ENCODE measurements at regions not wholly inside any gene's neighbourhood (a gene's known extent, or its start where the extent isn't known, plus 50 kb on each side); places are given as distances from the start of the nearest gene placed in this dataset.

DNA sequence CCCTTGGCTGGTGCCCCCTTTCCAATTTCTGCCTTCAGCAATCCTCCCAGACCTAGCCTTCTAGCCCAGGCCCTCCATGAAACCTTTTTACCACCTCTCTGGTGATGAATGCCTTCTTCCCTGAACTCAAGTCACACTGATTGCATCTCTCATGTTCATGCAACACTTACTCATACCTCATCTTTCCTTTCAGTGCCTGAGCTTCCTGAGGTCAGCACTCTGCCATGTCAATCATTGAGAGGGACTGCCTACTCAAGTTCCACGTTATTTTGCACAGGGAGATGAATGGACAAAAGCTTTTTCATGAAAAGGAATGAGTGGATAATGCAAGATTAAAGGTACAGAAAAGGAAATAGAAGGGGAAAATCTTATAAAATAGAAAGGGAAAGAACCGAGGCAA, 60.1 kb upstream of the PLEKHG1 start:
- Mint-ChIP-seq H3K36me3 (no peaks in the 10 kb centered on the region), H3K27me3 (peaks cover 17% of the 10 kb centered on the region), H3K27ac (no peak overlapping the region), H3K4me3 (no peak overlapping the region), H3K4me1 (no peaks in the 10 kb centered on the region), H3K9me3 (peaks cover 3% of the 10 kb centered on the region)
- ATAC-seq: no peak

- no peak overlapping the region for H3K27ac Mint-ChIP-seq
- peaks cover 17% of the 10 kb centered on the region for H3K27me3 Mint-ChIP-seq
- H3K9me3 Mint-ChIP-seq: peaks cover 3% of the 10 kb centered on the region
- ATAC-seq: no peak
- no peak overlapping the region for H3K4me3 Mint-ChIP-seq
- no peaks in the 10 kb centered on the region for H3K36me3 Mint-ChIP-seq
- no peaks in the 10 kb centered on the region for H3K4me1 Mint-ChIP-seq
Measured at GRCh38 chr6:150541576-150541975, 58.1 kb upstream of the PLEKHG1 start.

DNA sequence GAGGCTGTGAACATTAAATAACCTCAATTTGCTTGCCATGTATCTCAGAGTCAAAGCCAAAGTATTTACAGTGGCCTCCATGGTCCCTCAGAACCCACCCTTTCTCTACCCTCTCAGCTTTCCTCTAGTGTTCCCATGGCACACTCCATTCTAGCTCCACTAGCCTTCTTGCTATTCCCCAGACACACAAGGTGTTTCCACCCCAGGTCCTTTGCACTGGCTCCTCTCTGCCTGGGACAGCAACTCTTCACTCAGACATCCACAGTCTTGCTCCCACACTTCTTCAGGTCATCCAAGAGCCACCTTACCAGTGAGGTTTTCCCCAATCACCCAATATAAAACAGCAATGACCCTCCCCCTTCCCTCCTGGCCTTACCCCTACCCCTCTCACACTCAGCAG, 56.5 kb upstream of the PLEKHG1 start:
- Mint-ChIP-seq H3K9me3 (peaks cover 3% of the 10 kb centered on the region), H3K4me3 (no peak overlapping the region), H3K4me1 (no peaks in the 10 kb centered on the region), H3K27ac (no peak overlapping the region), H3K36me3 (no peaks in the 10 kb centered on the region), H3K27me3 (peaks cover 17% of the 10 kb centered on the region)
- no peak for ATAC-seq

DNA sequence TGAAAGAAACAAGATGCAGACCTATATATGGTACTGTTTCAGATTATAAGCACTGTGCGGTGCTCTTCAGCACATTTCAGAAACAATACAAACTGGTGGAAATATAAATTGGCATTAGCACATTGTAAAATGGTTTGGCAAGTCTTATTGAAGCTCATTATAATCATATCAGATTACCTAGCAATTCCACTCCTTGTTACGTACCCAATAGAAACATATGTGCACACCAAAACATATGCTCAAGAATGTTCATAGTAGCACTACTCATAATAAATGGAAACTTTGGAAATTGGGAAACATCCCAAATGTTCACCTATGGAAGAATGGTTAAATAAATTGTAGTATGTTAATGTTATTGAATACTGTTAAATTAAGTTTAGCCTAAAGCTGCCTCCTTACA, 54.9 kb upstream of the PLEKHG1 start:
- ATAC-seq: no peak
- Mint-ChIP-seq H3K36me3 (no peaks in the 10 kb centered on the region), H3K4me1 (no peaks in the 10 kb centered on the region), H3K4me3 (no peak overlapping the region), H3K27me3 (peaks cover 5% of the 10 kb centered on the region), H3K27ac (no peak overlapping the region), H3K9me3 (no peaks in the 10 kb centered on the region)

DNA sequence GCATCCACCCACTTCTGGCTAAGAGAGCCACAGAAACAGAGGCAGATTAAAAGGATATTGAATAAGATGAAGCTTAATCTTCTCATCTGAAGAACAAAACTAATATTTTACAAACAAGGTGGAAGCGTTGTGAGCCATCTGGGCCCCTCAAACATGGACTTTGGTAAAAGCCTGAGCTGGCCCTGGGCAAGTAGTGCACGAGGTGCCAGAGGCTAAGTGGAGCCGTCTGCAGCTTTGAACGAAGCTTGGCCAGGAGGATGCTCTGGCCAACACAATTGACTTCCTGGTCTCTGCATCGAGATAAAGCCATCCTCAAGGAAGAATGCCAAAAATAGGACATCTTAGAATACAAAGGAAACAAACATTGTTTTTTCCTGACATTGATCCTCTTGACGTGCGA, 53.2 kb upstream of the PLEKHG1 start:
- Mint-ChIP-seq H3K4me1 (no peaks in the 10 kb centered on the region), H3K4me3 (no peak overlapping the region), H3K36me3 (no peaks in the 10 kb centered on the region), H3K27me3 (no peaks in the 10 kb centered on the region), H3K9me3 (no peaks in the 10 kb centered on the region), H3K27ac (no peak overlapping the region)
- ATAC-seq: no peak

DNA sequence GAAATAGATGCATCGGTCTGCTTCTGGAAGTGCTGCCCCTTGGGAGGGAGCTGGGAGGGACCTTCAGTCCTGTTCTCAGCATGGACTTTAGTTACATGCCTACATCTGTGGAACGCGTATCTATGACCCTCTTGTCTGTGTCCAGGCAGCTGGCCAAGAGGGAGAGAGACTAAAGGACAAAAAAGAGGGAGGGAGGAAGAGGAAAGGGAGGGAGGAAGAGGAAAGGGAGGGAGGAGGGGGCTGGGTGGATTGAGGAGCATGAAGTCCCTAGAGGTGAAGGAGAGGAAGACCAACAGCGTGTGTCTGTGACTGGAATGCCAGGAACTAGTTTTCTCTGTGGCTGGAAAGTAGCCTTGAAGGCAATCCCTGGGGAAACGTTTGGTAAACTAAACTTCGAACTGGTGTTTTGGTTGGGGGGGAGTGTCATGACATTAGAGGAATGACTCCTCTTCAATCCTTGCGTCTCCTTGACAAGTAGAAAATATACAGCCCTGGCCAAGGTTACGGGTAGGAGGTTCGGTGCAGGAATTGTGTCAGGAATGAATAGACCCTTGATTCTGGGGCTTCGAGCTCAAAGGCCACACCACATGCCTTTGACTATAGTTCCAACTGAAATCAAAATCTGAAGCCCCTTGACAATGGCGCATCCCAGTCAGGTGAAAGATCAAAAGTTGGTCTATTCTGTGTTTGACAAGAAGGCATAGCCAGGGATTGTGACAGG, 52.0 kb upstream of the PLEKHG1 start:
- H3K27me3 Mint-ChIP-seq: no peaks in the 10 kb centered on the region
- no peak overlapping the region for H3K4me3 Mint-ChIP-seq
- no peaks in the 10 kb centered on the region for H3K4me1 Mint-ChIP-seq
- no peaks in the 10 kb centered on the region for H3K9me3 Mint-ChIP-seq
- no peaks in the 10 kb centered on the region for H3K36me3 Mint-ChIP-seq
- no peak for ATAC-seq
- H3K27ac Mint-ChIP-seq: no peak overlapping the region

- Mint-ChIP-seq H3K4me3 (no peak overlapping the region), H3K9me3 (no peaks in the 10 kb centered on the region), H3K27me3 (no peaks in the 10 kb centered on the region), H3K36me3 (no peaks in the 10 kb centered on the region), H3K4me1 (no peaks in the 10 kb centered on the region), H3K27ac (no peak overlapping the region)
- no peak for ATAC-seq
Measured at GRCh38 chr6:150548330-150548729, 51.4 kb upstream of the PLEKHG1 start.

DNA sequence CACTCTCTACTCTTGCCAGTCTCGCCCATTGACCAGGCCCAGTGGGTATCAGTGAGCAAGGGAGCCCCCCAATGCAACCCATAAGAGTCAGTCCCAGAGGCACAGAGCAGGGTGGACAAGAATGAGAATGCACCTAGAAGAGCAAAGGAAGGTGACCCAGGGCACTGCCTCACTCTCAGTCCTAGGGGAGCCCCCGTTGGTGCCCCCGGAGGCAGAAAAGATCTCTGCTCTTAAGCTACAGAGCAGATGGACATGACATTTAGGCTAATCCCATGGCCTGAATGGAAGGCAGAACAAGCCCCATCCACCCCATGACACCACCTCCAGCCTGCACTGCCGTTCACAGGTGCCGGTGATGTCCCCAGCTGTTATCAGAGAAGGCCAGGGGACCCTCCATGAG, 50.7 kb upstream of the PLEKHG1 start:
- Mint-ChIP-seq H3K36me3 (no peaks in the 10 kb centered on the region), H3K9me3 (no peaks in the 10 kb centered on the region), H3K4me3 (no peak overlapping the region), H3K4me1 (no peaks in the 10 kb centered on the region), H3K27ac (no peak overlapping the region), H3K27me3 (no peaks in the 10 kb centered on the region)
- no peak for ATAC-seq

- ATAC-seq: no peak
- H3K27ac Mint-ChIP-seq: no peak overlapping the region
- no peaks in the 10 kb centered on the region for H3K36me3 Mint-ChIP-seq
- H3K4me1 Mint-ChIP-seq: no peaks in the 10 kb centered on the region
- no peaks in the 10 kb centered on the region for H3K9me3 Mint-ChIP-seq
- H3K27me3 Mint-ChIP-seq: no peaks in the 10 kb centered on the region
- no peak overlapping the region for H3K4me3 Mint-ChIP-seq
Measured at GRCh38 chr6:150549674-150550101, 50.0 kb upstream of the PLEKHG1 start.
